ENCODE measurements at regions not wholly inside any gene's neighbourhood (a gene's known extent, or its start where the extent isn't known, plus 50 kb on each side); places are given as distances from the start of the nearest gene placed in this dataset.

DNA sequence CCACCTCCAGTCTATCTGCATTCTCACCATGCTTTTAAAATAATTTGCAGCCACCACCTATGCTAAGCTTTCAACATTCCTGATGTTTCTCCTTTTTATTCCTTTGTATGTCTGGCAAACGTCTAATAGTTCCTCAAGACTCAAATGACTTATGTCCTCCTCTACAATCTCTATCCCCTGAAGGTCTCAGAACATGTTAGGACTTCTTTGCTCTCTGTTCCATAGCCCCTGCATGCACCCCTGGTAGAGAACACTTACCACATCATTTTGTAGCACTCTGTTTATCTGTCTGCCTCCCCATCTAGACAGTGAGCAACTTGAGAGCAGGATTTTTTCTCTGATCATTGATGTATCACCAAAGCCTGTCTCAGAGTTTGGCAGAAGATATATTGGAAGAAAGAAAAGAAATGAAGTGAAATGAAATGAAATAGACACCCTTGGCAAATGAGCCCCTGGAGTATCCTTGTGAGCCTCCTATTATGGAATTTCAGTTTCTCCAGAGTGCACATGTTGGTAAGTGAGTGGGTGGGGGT lies 1231.2 kb upstream of the FLRT2 start:
- no peak for DNase-seq (ENCODE audit: extremely low spot score, unreplicated experiment)
- Mint-ChIP-seq H3K27ac (ENCODE audit: unreplicated experiment) (no peak overlapping the region), H3K27me3 (ENCODE audit: unreplicated experiment) (no peaks in the 10 kb centered on the region), H3K36me3 (ENCODE audit: unreplicated experiment) (no peaks in the 10 kb centered on the region), H3K4me3 (ENCODE audit: unreplicated experiment) (no peak overlapping the region), H3K9me3 (ENCODE audit: unreplicated experiment) (no peaks in the 10 kb centered on the region), H3K4me1 (ENCODE audit: unreplicated experiment) (peaks cover 4% of the 10 kb centered on the region)
- TF ChIP-seq, protein P1, sequence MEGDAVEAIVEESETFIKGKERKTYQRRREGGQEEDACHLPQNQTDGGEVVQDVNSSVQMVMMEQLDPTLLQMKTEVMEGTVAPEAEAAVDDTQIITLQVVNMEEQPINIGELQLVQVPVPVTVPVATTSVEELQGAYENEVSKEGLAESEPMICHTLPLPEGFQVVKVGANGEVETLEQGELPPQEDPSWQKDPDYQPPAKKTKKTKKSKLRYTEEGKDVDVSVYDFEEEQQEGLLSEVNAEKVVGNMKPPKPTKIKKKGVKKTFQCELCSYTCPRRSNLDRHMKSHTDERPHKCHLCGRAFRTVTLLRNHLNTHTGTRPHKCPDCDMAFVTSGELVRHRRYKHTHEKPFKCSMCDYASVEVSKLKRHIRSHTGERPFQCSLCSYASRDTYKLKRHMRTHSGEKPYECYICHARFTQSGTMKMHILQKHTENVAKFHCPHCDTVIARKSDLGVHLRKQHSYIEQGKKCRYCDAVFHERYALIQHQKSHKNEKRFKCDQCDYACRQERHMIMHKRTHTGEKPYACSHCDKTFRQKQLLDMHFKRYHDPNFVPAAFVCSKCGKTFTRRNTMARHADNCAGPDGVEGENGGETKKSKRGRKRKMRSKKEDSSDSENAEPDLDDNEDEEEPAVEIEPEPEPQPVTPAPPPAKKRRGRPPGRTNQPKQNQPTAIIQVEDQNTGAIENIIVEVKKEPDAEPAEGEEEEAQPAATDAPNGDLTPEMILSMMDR (IDR thresholded peaks at IDR 0.05), result no peak

DNA sequence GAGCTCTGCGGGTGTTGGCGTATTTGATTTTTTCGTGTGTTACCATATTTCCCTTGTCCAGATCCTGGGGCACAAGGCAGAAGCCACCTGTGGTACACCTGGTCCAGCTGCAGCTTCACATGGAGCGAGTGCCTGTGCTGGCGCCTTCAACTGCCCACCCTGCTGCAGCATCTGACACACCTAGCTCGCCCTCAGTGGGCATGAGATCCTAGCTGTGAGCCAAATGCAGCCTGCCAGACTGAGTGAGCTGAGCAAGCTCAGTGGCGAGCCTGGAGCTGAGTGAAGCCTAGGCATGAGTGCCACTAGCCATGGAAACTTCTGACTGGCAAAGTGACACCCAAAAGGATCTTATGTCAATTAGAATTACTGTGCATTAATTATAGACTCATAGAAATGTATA lies 1226.8 kb upstream of the FLRT2 start:
- H3K4me3 Mint-ChIP-seq (ENCODE audit: unreplicated experiment), result no peak overlapping the region
- H3K4me1 Mint-ChIP-seq (ENCODE audit: unreplicated experiment), result peaks cover 4% of the 10 kb centered on the region
- TF ChIP-seq, protein P1 (IDR thresholded peaks at IDR 0.05), result no peak

DNA sequence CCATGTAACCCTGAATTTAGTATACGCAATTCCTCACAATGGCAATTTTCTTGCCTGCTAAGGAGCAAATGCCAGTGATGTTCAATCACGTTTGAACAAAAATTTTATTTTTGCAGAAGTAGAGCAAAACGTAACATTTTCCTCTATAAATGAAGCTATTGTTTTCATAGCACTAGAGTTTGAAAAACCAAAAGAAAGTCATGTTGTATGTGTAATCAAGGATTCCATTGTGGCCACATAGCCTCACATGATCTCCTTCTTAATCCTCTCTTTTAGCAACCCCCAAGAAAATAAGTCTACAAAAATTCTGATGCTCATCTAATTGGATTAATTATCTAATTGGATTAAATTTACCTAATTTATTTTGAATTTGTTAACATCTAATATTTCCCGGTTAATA lies 1217.4 kb upstream of the FLRT2 start:
- Mint-ChIP-seq H3K27me3 (ENCODE audit: unreplicated experiment) (no peaks in the 10 kb centered on the region), H3K36me3 (ENCODE audit: unreplicated experiment) (no peaks in the 10 kb centered on the region), H3K4me1 (ENCODE audit: unreplicated experiment) (no peaks in the 10 kb centered on the region), H3K27ac (ENCODE audit: unreplicated experiment) (no peak overlapping the region), H3K4me3 (ENCODE audit: unreplicated experiment) (no peak overlapping the region), H3K9me3 (ENCODE audit: unreplicated experiment) (peaks cover 7% of the 10 kb centered on the region)
- DNase-seq (ENCODE audit: extremely low spot score, unreplicated experiment), result no peak
- TF ChIP-seq, protein P1 (IDR thresholded peaks at IDR 0.05), result no peak

More for the DNA sequence above, 1226.8 kb upstream of the FLRT2 start:
- DNase-seq (ENCODE audit: extremely low spot score, unreplicated experiment), result no peak
- Mint-ChIP-seq H3K9me3 (ENCODE audit: unreplicated experiment) (peaks cover 24% of the 10 kb centered on the region), H3K27ac (ENCODE audit: unreplicated experiment) (no peak overlapping the region), H3K36me3 (ENCODE audit: unreplicated experiment) (peaks cover 7% of the 10 kb centered on the region), H3K27me3 (ENCODE audit: unreplicated experiment) (no peaks in the 10 kb centered on the region)

DNA sequence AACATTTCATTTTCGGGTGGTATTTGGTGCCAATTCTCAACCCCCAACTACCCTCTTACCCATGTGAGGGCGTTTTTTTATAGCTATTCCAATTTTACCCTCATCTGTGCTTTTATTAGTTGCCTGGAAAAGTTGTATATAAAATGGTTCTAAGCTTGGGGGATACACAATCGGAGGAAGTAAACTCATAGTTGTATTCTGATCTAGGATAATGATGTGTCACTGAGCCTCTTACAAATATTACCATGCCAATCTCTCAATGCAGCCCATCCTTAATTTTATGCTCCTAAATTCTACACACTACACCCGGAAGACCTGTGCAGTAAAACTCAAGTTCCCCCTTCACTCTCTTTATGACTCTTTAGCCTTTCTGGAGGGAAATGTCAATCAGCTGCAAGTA lies 1206.5 kb upstream of the FLRT2 start:
- peaks cover 8% of the 10 kb centered on the region for H3K9me3 Mint-ChIP-seq (ENCODE audit: unreplicated experiment)
- DNase-seq (ENCODE audit: extremely low spot score, unreplicated experiment), result no peak
- H3K27me3 Mint-ChIP-seq (ENCODE audit: unreplicated experiment), result no peaks in the 10 kb centered on the region
- H3K36me3 Mint-ChIP-seq (ENCODE audit: unreplicated experiment), result no peaks in the 10 kb centered on the region
- no peak overlapping the region for H3K27ac Mint-ChIP-seq (ENCODE audit: unreplicated experiment)
- H3K4me3 Mint-ChIP-seq (ENCODE audit: unreplicated experiment), result no peak overlapping the region
- peaks cover 2% of the 10 kb centered on the region for H3K4me1 Mint-ChIP-seq (ENCODE audit: unreplicated experiment)
- TF ChIP-seq, protein P1 (IDR thresholded peaks at IDR 0.05), result no peak

DNA sequence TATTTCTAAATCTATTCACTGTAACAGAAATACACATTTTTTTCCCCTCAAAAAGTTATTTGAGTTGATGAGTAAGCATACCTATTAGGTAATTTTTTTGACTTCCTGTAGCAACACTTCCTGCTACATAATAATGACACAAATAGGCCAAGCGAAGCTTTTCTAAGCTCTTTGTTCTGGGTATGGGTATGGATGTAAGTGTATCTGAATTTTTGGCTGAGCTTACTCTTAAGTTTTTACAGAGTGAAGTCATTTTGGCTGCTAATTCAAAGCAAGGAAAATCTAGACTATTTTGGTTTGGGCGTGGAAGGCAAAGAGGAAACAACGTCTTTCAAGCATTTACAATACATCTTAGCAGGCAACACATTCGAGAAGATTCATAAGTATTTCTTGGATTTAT lies 1206.0 kb upstream of the FLRT2 start:
- no peak for DNase-seq (ENCODE audit: extremely low spot score, unreplicated experiment)
- peaks cover 2% of the 10 kb centered on the region for H3K4me1 Mint-ChIP-seq (ENCODE audit: unreplicated experiment)

More for the DNA sequence above, 1206.0 kb upstream of the FLRT2 start:
- H3K27me3 Mint-ChIP-seq (ENCODE audit: unreplicated experiment), result no peaks in the 10 kb centered on the region
- TF ChIP-seq, protein P1 (IDR thresholded peaks at IDR 0.05), result no peak
- no peak overlapping the region for H3K27ac Mint-ChIP-seq (ENCODE audit: unreplicated experiment)
- no peak overlapping the region for H3K4me3 Mint-ChIP-seq (ENCODE audit: unreplicated experiment)
- peaks cover 5% of the 10 kb centered on the region for H3K9me3 Mint-ChIP-seq (ENCODE audit: unreplicated experiment)
- H3K36me3 Mint-ChIP-seq (ENCODE audit: unreplicated experiment), result no peaks in the 10 kb centered on the region

All from osteocyte (in vitro differentiated cells).